RWPE2 (cell line): ENCODE measurements at regions not wholly inside any gene's neighbourhood (a gene's known extent, or its start where the extent isn't known, plus 50 kb on each side); places are given as distances from the start of the nearest gene placed in this dataset.

ENCODE experiments used
- ATAC-seq: fragments of 200-7000 bp; cut with Tn5 transposase; 3 replicates; pipeline ENCODE4 v1.9.1; 2021; ENCODE audit warnings: low read depth
- DNase-seq: peaks from one replicate; pipeline ENCODE4 v3.0.0-alpha.2; 2020; ENCODE audit warnings: low spot score
- H3K27ac ChIP-seq: fragments of 450-650 bp; 2 replicates; pipeline ENCODE4 v1.5.1; 2017; ENCODE audit warnings: mild to moderate bottlenecking; ENCODE audit not compliant: poor library complexity, severe bottlenecking
- H3K27me3 ChIP-seq: fragments of 250-450 bp; sonication (Bioruptor Pico); 2 replicates; pipeline ENCODE4 v1.5.1; 2021; ENCODE audit warnings: mild to moderate bottlenecking, moderate library complexity; ENCODE audit not compliant: insufficient read depth, poor library complexity, severe bottlenecking
- H3K36me3 ChIP-seq: fragments of 250-450 bp; sonication (Bioruptor Pico); 2 replicates; pipeline ENCODE4 v1.5.1; 2020; ENCODE audit warnings: low read depth, mild to moderate bottlenecking, moderate library complexity
- H3K4me1 ChIP-seq: fragments of 250-450 bp; sonication (Bioruptor Pico); 2 replicates; pipeline ENCODE4 v1.5.1; 2021; ENCODE audit warnings: mild to moderate bottlenecking, moderate library complexity; ENCODE audit not compliant: insufficient read depth, poor library complexity, severe bottlenecking
- H3K4me3 ChIP-seq: fragments of 250-450 bp; sonication (Bioruptor Pico); 2 replicates; pipeline ENCODE4 v1.5.1; 2021; ENCODE audit warnings: mild to moderate bottlenecking, moderate library complexity; ENCODE audit not compliant: severe bottlenecking
- H3K9me3 ChIP-seq: fragments of 250-450 bp; sonication (Bioruptor Pico); 2 replicates; pipeline ENCODE4 v1.5.1; 2021; ENCODE audit warnings: mild to moderate bottlenecking, moderate library complexity; ENCODE audit not compliant: severe bottlenecking
- TF ChIP-seq, protein P1 (sequence below): fragments of 450-650 bp; IDR thresholded peaks from one replicate; pipeline ENCODE4 v1.5.1; 2017; ENCODE audit warnings: mild to moderate bottlenecking, moderate library complexity; ENCODE audit not compliant: poor library complexity, severe bottlenecking

DNA sequence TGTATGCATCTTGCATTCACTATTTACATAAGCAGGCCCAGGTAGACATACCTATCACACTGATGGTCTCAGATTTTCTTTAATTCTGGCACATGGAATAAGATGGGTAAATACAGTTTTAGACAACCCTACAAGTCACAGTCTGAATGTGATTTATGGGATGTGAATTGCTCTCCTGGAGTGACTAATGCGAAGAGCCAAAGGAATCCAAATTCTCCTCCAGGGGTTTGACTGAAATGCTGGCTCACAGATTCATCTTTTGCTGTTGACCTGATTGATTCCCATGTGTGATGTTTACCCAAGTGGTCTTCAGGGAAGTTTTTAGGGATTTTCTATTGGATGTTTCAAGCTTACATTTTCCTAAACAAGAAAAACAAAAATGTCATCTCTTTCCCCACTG, 277.9 kb upstream of the MON1B start:
- H3K27ac ChIP-seq: no peak overlapping the region
- no peaks in the 10 kb centered on the region for H3K36me3 ChIP-seq
- H3K27me3 ChIP-seq: no peaks in the 10 kb centered on the region
- DNase-seq (no peak), ATAC-seq (peak; percentile 51; the same call in 2 of the 3 replicates)
- no peaks in the 10 kb centered on the region for H3K4me1 ChIP-seq
- no peaks in the 10 kb centered on the region for H3K9me3 ChIP-seq
- no peak overlapping the region for H3K4me3 ChIP-seq
- TF ChIP-seq, protein P1, sequence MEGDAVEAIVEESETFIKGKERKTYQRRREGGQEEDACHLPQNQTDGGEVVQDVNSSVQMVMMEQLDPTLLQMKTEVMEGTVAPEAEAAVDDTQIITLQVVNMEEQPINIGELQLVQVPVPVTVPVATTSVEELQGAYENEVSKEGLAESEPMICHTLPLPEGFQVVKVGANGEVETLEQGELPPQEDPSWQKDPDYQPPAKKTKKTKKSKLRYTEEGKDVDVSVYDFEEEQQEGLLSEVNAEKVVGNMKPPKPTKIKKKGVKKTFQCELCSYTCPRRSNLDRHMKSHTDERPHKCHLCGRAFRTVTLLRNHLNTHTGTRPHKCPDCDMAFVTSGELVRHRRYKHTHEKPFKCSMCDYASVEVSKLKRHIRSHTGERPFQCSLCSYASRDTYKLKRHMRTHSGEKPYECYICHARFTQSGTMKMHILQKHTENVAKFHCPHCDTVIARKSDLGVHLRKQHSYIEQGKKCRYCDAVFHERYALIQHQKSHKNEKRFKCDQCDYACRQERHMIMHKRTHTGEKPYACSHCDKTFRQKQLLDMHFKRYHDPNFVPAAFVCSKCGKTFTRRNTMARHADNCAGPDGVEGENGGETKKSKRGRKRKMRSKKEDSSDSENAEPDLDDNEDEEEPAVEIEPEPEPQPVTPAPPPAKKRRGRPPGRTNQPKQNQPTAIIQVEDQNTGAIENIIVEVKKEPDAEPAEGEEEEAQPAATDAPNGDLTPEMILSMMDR: no peak

DNA sequence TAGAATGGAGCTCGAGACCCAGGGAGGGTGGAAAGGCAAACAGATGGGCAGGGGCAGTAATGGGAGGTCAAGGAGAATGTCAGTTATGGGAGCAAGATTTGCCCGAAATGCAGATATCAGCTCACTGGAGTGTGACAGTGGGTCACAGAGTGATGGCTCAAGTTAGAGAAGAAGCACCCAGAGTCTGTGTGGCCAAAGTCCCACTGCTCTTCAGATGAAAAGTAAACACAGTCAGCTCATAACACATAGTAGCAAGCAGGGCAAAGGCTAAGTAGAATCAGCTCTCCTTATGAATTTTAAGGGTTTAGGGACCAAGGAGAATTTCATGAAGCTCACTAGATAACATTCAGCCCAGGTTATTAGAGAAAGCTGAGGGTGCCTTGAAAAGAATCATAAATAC, 264.9 kb upstream of the MON1B start:
- Histone ChIP-seq H3K4me3 (no peak overlapping the region), H3K27ac (no peak overlapping the region), H3K4me1 (peaks cover 2% of the 10 kb centered on the region), H3K9me3 (no peaks in the 10 kb centered on the region), H3K36me3 (no peaks in the 10 kb centered on the region), H3K27me3 (no peaks in the 10 kb centered on the region)
- ATAC-seq (no peak), DNase-seq (no peak)
- TF ChIP-seq, protein P1: no peak

DNA sequence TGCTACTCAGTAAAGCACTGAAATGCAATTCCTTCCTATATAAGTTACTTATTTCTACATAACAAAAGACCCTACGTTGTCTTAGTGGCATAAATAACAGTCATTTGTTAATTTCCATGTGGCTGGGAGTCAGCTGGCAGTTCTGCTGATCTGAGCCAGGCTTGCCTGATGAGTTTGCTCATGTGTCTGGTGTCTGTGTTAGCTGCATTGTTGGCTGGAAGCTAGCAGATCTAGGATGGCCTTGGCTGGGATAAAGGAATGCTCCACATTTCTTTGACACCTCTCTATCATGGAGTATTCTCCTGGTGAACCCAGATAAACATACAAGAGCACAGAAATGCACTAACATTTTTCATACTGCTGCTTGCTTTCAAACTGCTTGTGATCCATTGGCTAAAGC, 264.4 kb upstream of the MON1B start:
- H3K27me3 ChIP-seq: no peaks in the 10 kb centered on the region
- H3K4me1 ChIP-seq: peaks cover 3% of the 10 kb centered on the region
- TF ChIP-seq, protein P1: no peak
- no peaks in the 10 kb centered on the region for H3K36me3 ChIP-seq
- ATAC-seq (no peak), DNase-seq (no peak)
- no peak overlapping the region for H3K27ac ChIP-seq
- H3K4me3 ChIP-seq: no peak overlapping the region
- no peaks in the 10 kb centered on the region for H3K9me3 ChIP-seq

DNA sequence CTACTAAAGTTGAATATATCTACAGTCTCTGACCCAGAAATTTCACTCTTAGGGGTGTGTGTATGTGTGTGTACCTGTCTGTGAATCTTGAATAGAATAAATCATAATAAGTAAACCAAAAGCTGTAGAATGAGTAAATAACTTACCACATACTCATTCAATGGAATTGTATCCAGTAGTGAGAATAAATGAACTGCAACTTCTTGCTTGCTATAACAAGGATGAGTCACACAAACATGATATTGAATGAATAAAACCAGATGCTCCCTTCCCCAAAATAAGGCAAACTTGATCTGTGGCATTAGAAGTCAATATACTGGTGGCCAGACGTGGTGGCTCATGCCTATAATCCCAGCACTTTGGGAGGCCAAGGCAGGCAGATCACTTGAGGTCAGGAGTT, 259.8 kb upstream of the MON1B start:
- no peak overlapping the region for H3K27ac ChIP-seq
- TF ChIP-seq, protein P1: no peak
- H3K4me3 ChIP-seq: no peak overlapping the region
- DNase-seq (no peak), ATAC-seq (no peak)
- no peaks in the 10 kb centered on the region for H3K9me3 ChIP-seq
- H3K27me3 ChIP-seq: no peaks in the 10 kb centered on the region
- H3K36me3 ChIP-seq: no peaks in the 10 kb centered on the region
- H3K4me1 ChIP-seq: peaks cover 3% of the 10 kb centered on the region

DNA sequence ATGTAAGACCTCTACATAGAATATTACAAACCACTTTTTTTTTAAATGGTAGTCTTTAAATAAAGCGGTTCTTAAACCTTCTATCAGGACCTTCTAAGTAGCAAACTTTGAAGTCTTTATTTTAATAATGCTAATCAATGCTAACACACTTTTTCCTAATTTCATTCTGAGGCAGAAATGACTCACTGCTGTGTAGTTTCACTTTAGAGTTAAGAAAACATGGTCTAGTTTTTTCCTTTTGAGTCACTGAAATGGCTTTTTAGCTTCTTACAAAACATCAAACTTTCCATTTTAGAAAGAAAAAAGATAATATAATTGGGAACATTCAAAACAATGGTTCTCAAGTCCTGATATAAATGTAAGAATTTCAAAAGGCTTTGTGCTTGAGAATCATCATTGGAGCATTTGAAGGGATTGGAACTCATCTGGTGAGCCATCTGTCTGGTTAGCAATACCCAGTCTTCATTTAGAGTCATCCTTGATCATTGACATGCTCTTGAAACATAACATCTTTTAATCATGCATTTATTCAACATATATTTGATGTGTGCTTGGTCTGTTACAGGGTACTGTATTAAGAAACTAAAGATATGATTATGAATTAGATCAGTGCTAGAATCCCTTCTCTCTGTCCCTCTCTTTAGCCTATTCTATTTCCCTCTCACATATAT, 258.3 kb upstream of the MON1B start:
- H3K9me3 ChIP-seq: no peaks in the 10 kb centered on the region
- no peak for DNase-seq
- no peaks in the 10 kb centered on the region for H3K36me3 ChIP-seq
- ATAC-seq: 0 out of 3 replicates have a peak, but pooled peaks have one; percentile 19
- H3K4me1 ChIP-seq: peaks cover 3% of the 10 kb centered on the region
- H3K4me3 ChIP-seq: no peak overlapping the region
- no peaks in the 10 kb centered on the region for H3K27me3 ChIP-seq
- H3K27ac ChIP-seq: no peak overlapping the region
- TF ChIP-seq, protein P1: no peak
